ENCODE measurements at regions not wholly inside any gene's neighbourhood (a gene's known extent, or its start where the extent isn't known, plus 50 kb on each side); places are given as distances from the start of the nearest gene placed in this dataset.

DNA sequence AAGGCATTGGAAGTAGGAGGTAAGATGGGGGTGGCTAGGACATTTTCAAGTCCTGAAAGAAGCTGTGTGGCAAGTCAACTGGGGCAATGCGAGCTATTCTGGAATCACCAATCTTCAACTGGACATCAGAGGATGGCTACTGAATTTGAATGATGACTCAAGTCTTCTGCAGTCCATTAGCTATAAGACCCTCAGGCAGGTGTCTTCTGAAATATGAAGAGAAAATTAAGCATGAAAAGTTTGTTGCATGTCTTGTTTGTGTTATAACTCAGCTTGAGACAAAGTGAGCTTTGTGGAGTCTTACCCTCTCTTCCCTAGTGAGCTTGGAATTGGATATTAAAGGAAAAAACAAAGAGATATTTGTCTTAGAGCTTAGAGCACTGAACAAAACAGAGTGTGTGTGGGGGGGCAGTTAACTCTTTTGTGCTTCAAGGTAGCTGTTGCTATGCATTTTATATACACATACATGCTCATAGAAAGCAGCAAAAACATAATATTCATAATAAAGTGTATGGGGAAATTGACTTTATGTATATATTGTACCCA, 979.1 kb downstream of the MCTP2 start:
- H2AK5ac ChIP-seq (ENCODE audit: low read depth, low read length) = no peak overlapping the region
- H3K9me3 ChIP-seq (ENCODE audit: insufficient read depth in 2 of 2, low read depth in 1 of 2, low read length in 1 of 2) = peaks cover 4 to 6% of the 10 kb centered on the region in 2 experiments; a peak in 1 of 4 replicates
- no peak overlapping the region for H2BK20ac ChIP-seq (ENCODE audit: low read length)
- H3K9ac ChIP-seq (replicated peaks in 1 of 4; ENCODE audit: extremely low read depth in 1 of 4, low read depth in 3 of 4, low read length in 3 of 4) = no peak overlapping the region
- no peak overlapping the region for H4K8ac ChIP-seq (ENCODE audit: extremely low read depth, insufficient read depth, low read length)
- no peak overlapping the region for H2BK5ac ChIP-seq (ENCODE audit: low read depth, low read length)
- no peak overlapping the region for H3K23ac ChIP-seq (ENCODE audit: insufficient read length)
- H3K18ac ChIP-seq (ENCODE audit: extremely low read depth, low read length) = no peak overlapping the region
- no peak overlapping the region for H3K27ac ChIP-seq (ENCODE audit: low read depth, low read length)
- no peak overlapping the region for H2AFZ ChIP-seq (ENCODE audit: low read length)
- H4K20me1 ChIP-seq (replicated peaks in 1 of 2; ENCODE audit: control insufficient read depth in 1 of 2, insufficient read depth in 2 of 2, low read length in 2 of 2) = no peaks in the 10 kb centered on the region
- H3K79me2 ChIP-seq (ENCODE audit: control insufficient read depth in 1 of 2, insufficient read depth in 2 of 2, low read length in 2 of 2) = no peaks in the 10 kb centered on the region
- H3K23me2 ChIP-seq (ENCODE audit: low read depth, low read length) = no peaks in the 10 kb centered on the region
- POLR2A ChIA-PET (ENCODE audit: partially characterized antibody) = no interaction called here
- H3K79me1 ChIP-seq (ENCODE audit: low read depth, low read length) = no peaks in the 10 kb centered on the region
- no peaks in the 10 kb centered on the region for H3K27me3 ChIP-seq (replicated peaks in 1 of 4; ENCODE audit: control insufficient read depth in 3 of 4, extremely low read depth in 1 of 4, insufficient read depth in 3 of 4, low read length in 3 of 4)
- no peak for DNase-seq (ENCODE audit: low read depth in 1 of 2, low spot score in 2 of 2)
- no peak overlapping the region for H3K4ac ChIP-seq (replicated peaks; ENCODE audit: insufficient read length, low read depth, low read length)
- no peak overlapping the region for H4K91ac ChIP-seq (replicated peaks; ENCODE audit: insufficient read length, low read length)
- H3K36me3 ChIP-seq (ENCODE audit: control insufficient read depth in 2 of 4, insufficient read depth in 4 of 4, low read length in 3 of 4) = no peaks in the 10 kb centered on the region
- H3K4me3 ChIP-seq (ENCODE audit: extremely low read depth in 1 of 4, insufficient read depth in 2 of 4, low read depth in 3 of 4, low read length in 4 of 4) = no peak overlapping the region
- H2BK15ac ChIP-seq (ENCODE audit: low read length) = no peak overlapping the region
- no peak overlapping the region for H2BK120ac ChIP-seq (replicated peaks; ENCODE audit: low read depth, low read length)
- H3K4me1 ChIP-seq (replicated peaks in 1 of 4; ENCODE audit: control insufficient read depth in 3 of 4, insufficient read depth in 4 of 4, low read length in 3 of 4) = no peaks in the 10 kb centered on the region
- no peak overlapping the region for H4K5ac ChIP-seq (ENCODE audit: insufficient read length, low read depth, low read length)
- no peak overlapping the region for H3K4me2 ChIP-seq (ENCODE audit: insufficient read depth in 1 of 2, low read depth in 2 of 2, low read length in 2 of 2)
- H3K14ac ChIP-seq (ENCODE audit: insufficient read length) = no peak overlapping the region
- CTCF ChIA-PET (ENCODE audit: partially characterized antibody) = interaction anchor here (1.0 kb wide), 1 partner anchor 86 kb away, joined by 4 read pairs; no protein-coding TSS in a partner anchor
- no peak overlapping the region for H3K56ac ChIP-seq (replicated peaks; ENCODE audit: insufficient read length, low read depth, low read length)
- FAIRE-seq = no peak
- 78% methylated on average over 1 of the region's 1 CpG; no CpG with 5 or more reads in 1 of the 2 experiments for WGBS, 2 experiments (ENCODE audit: extremely low coverage in 1 of 2, insufficient coverage in 1 of 2, insufficient read length in 1 of 2, insufficient replicate concordance in 2 of 2, low coverage in 1 of 2, low lambda C conversion rate in 2 of 2, missing lambda C conversion rate in 1 of 2)
- H2BK12ac ChIP-seq (ENCODE audit: low read depth, low read length) = no peak overlapping the region
- TF ChIP-seq NRF1 (IDR thresholded peaks at IDR 0.05; ENCODE audit: low read depth, low read length) = no peak
- TF ChIP-seq, protein P1, sequence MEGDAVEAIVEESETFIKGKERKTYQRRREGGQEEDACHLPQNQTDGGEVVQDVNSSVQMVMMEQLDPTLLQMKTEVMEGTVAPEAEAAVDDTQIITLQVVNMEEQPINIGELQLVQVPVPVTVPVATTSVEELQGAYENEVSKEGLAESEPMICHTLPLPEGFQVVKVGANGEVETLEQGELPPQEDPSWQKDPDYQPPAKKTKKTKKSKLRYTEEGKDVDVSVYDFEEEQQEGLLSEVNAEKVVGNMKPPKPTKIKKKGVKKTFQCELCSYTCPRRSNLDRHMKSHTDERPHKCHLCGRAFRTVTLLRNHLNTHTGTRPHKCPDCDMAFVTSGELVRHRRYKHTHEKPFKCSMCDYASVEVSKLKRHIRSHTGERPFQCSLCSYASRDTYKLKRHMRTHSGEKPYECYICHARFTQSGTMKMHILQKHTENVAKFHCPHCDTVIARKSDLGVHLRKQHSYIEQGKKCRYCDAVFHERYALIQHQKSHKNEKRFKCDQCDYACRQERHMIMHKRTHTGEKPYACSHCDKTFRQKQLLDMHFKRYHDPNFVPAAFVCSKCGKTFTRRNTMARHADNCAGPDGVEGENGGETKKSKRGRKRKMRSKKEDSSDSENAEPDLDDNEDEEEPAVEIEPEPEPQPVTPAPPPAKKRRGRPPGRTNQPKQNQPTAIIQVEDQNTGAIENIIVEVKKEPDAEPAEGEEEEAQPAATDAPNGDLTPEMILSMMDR (IDR thresholded peaks at IDR 0.05; ENCODE audit: control extremely low read depth in 1 of 3, insufficient read depth in 1 of 3, low read depth in 1 of 3, low read length in 3 of 3) = no peak

All from H1 (cell line).